Heart right ventricle (tissue), 16 donors: ENCODE measurements at regions not wholly inside any gene's neighbourhood (a gene's known extent, or its start where the extent isn't known, plus 50 kb on each side); places are given as distances from the start of the nearest gene placed in this dataset.

Experiments
- ATAC-seq, 8 donors: fragments of 200-7000 bp; cut with Tn5 transposase; one replicate each; pipeline ENCODE4 v1.9.1; 2020; ENCODE audit warnings: mild to moderate bottlenecking in 8 of 8, moderate library complexity in 8 of 8, moderate number of reproducible peaks in 1 of 8
- DNase-seq, 2 donors: peaks; one replicate each; pipeline ENCODE4 v3.0.0-alpha.2; 2020
- H3K27ac ChIP-seq, 10 donors: fragments of 200-600 bp; sonication (generic) in 2 of 10; one replicate each; pipeline versions ENCODE4 v1.5.0 to v1.8.0; 2020 to 2022; ENCODE audit warnings: mild to moderate bottlenecking in 3 of 10
- H3K27me3 ChIP-seq, 7 donors: fragments of 200-600 bp; one replicate each; pipeline ENCODE4 v1.8.0; 2021 to 2022; ENCODE audit warnings: mild to moderate bottlenecking in 2 of 7
- H3K36me3 ChIP-seq, 9 donors: fragments of 200-600 bp; sonication (generic) in 1 of 9; one replicate each; pipeline versions ENCODE4 v1.5.0 to v1.8.0; 2020 to 2022; ENCODE audit warnings: mild to moderate bottlenecking in 2 of 9
- H3K4me1 ChIP-seq, 9 donors: fragments of 200-600 bp; sonication (generic) in 1 of 9; one replicate each; pipeline versions ENCODE4 v1.5.0 to v1.8.0; 2020 to 2022; ENCODE audit warnings: mild to moderate bottlenecking in 4 of 9
- H3K4me3 ChIP-seq, 10 donors: fragments of 200-600 bp; sonication (generic) in 2 of 10; one replicate each; pipeline versions ENCODE4 v1.5.0 to v1.8.0; 2020 to 2022; ENCODE audit warnings: mild to moderate bottlenecking in 7 of 10, moderate library complexity in 2 of 10
- H3K9me3 ChIP-seq, 11 donors: fragments of 200-600 bp in 10 of 11; sonication (generic) in 2 of 11; one replicate each; pipeline versions ENCODE4 v1.5.0 to v1.8.0; 2013 to 2022; ENCODE audit warnings: mild to moderate bottlenecking in 2 of 11, control low read depth in 1 of 11, moderate library complexity in 1 of 11
- CTCF ChIP-seq, 9 donors: fragments of 200-600 bp; sonication (generic) in 2 of 9; IDR thresholded peaks; one replicate each; pipeline versions ENCODE4 v1.5.0 to v1.8.0; 2021 to 2022; ENCODE audit warnings: antibody characterized with exemption in 9 of 9, mild to moderate bottlenecking in 5 of 9, moderate library complexity in 1 of 9
- WGBS, 2 donors: extraction: QIAGEN DNeasy Blood & Tissue Kit; methylation state at CpG; one replicate each; pipeline ENCODE4 v1.1.7; 2013; ENCODE audit warnings: inconsistent platforms in 1 of 2; 5-methylcytosine and 5-hydroxymethylcytosine counted together
- intact Hi-C, 10 donors: fragments of 100-400 bp; cut with DNase I; formaldehyde crosslinking; loops; one replicate each; pipeline versions ENCODE4 v1.11.1 to v1.14.2; 2022
- donor health status: Arrhythmogenic right ventricular cardiomyopathy.
- donor health status: ischemic (EF 13 %, LVEDD 7.1; RV severe dilation, severe dysfunction).
- donor health status: healthy with polysubstance abuse.
- donor health status: DM: no; HTN: yes; CAD: no.
- donor health status: DM: no; HTN: no; CAD: no.
- donor health status: ischemic (EF 25% LVEDD 6.9; RV normal size, moderate dysfunction).
- donor health status: ischemic (EF 25% LVEDD 5.7; RV mildly dilated, moderate dysfunction).
- donor health status: healthy.
- donor health status: DM: yes; HTN: yes; CAD: no.
- donor health status: Ischemic cardiomyopathy.
- donor health status: ischemic (EF 35%, LVEDD 5.7; RV mildly dilated, moderate dysfunction).
- donor health status: nonischemic (EF 11% LVEDD 7.7; RV severe dilation, severe dysfunction).
- donor health status: DM: yes; HTN: yes; CAD: no.
- donor health status: PGD.
- donor health status: ischemic (EF 29% LVEDD 5.4; RV normal size, mild dysfunction).
- donor health status: nonischemic (EF 23%, LVEDD 6.1; RV moderate dilation, normal function).

GRCh38 chr3:163048881-163049280 lies 1552.3 kb downstream of the OTOL1 start:
- DNase-seq (no peak), ATAC-seq (no peak)
- Histone ChIP-seq H3K27me3 (no peaks in the 10 kb centered on the region), H3K4me3 (no peak overlapping the region), H3K27ac (no peak overlapping the region), H3K4me1 (no peaks in the 10 kb centered on the region), H3K9me3 (peaks cover 0 to 2% (median 0%) of the 10 kb centered on the region in 11 donors), H3K36me3 (no peaks in the 10 kb centered on the region)
- 68% methylated on average over 1 of the region's 1 CpG; no CpG with 5 or more reads in 1 of the 2 donors for WGBS, 2 donors
- TF ChIP-seq CTCF (IDR thresholded peaks at IDR 0.05): no peak
- intact Hi-C loops: no loop called here

GRCh38 chr3:163056874-163057497 lies 1560.4 kb downstream of the OTOL1 start:
- H3K4me1 ChIP-seq: no peaks in the 10 kb centered on the region
- 17 to 18% methylated on average over 2 of the region's 2 CpGs for WGBS, 2 donors
- H3K27ac ChIP-seq: no peak overlapping the region
- DNase-seq: no peak
- intact Hi-C loops: no loop called here
- no peaks in the 10 kb centered on the region for H3K27me3 ChIP-seq
- no peak overlapping the region for H3K4me3 ChIP-seq
- peaks cover 0 to 8% (median 0%) of the 10 kb centered on the region in 11 donors for H3K9me3 ChIP-seq
- TF ChIP-seq CTCF (IDR thresholded peaks at IDR 0.05): peak in 7 of 9 donors; percentile 39 to 60 (median 46)
- H3K36me3 ChIP-seq: no peaks in the 10 kb centered on the region
- ATAC-seq: no peak

- no peak for TF ChIP-seq CTCF (IDR thresholded peaks at IDR 0.05)
- DNase-seq (peak in 1 of 2 donors; percentile 14), ATAC-seq (peak in 1 of 8 donors; percentile 38)
- Histone ChIP-seq H3K27ac (no peak overlapping the region), H3K36me3 (no peaks in the 10 kb centered on the region), H3K4me3 (no peak overlapping the region), H3K4me1 (no peaks in the 10 kb centered on the region), H3K9me3 (peaks cover 0 to 8% (median 0%) of the 10 kb centered on the region in 11 donors), H3K27me3 (no peaks in the 10 kb centered on the region)
- WGBS, 2 donors: 59 to 70% methylated on average over 11 of the region's 11 CpGs
- intact Hi-C loops: no loop called here
Observed at GRCh38 chr3:163058031-163058854, 1561.6 kb downstream of the OTOL1 start.

- Histone ChIP-seq H3K9me3 (peaks cover 0 to 32% (median 8%) of the 10 kb centered on the region in 11 donors), H3K27me3 (no peaks in the 10 kb centered on the region), H3K27ac (no peak overlapping the region), H3K36me3 (no peaks in the 10 kb centered on the region), H3K4me1 (no peaks in the 10 kb centered on the region), H3K4me3 (no peak overlapping the region)
- no peak for ATAC-seq
- DNase-seq: no peak
- intact Hi-C loops: no loop called here
- TF ChIP-seq CTCF (IDR thresholded peaks at IDR 0.05): no peak
- 56 to 78% methylated on average over 2 of the region's 2 CpGs for WGBS, 2 donors
Observed at GRCh38 chr3:163071713-163072112, 1575.1 kb downstream of the OTOL1 start.
